ENCODE measurements at regions not wholly inside any gene's neighbourhood (a gene's known extent, or its start where the extent isn't known, plus 50 kb on each side); places are given as distances from the start of the nearest gene placed in this dataset.

DNA sequence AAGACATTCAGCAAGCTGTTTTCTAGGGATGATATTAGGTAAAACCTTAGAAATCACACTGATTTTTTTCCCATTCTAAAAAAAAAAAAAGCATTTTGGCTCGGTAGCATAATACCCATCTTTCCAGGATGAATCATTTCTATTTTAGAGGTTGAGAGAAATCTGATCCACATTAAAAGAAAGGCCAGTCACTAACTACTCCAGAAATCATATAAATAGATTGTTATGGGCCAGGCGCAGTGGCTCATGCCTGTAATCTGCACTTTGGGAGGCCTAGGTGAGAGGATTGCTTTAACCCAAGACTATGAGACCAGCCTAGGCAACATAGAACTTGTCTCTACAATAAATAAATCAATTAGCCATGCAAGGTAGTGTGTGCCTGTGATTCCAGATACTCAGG is 164.3 kb downstream of the BAMBI start:
- TF ChIP-seq, protein P1, sequence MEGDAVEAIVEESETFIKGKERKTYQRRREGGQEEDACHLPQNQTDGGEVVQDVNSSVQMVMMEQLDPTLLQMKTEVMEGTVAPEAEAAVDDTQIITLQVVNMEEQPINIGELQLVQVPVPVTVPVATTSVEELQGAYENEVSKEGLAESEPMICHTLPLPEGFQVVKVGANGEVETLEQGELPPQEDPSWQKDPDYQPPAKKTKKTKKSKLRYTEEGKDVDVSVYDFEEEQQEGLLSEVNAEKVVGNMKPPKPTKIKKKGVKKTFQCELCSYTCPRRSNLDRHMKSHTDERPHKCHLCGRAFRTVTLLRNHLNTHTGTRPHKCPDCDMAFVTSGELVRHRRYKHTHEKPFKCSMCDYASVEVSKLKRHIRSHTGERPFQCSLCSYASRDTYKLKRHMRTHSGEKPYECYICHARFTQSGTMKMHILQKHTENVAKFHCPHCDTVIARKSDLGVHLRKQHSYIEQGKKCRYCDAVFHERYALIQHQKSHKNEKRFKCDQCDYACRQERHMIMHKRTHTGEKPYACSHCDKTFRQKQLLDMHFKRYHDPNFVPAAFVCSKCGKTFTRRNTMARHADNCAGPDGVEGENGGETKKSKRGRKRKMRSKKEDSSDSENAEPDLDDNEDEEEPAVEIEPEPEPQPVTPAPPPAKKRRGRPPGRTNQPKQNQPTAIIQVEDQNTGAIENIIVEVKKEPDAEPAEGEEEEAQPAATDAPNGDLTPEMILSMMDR (IDR thresholded peaks at IDR 0.05) = no peak
- no peak for TF ChIP-seq EP300 (IDR thresholded peaks at IDR 0.05)
- TF ChIP-seq POLR2A (IDR thresholded peaks at IDR 0.05) = no peak
